Right lobe of liver (tissue), 6 donors: ENCODE measurements at regions not wholly inside any gene's neighbourhood (a gene's known extent, or its start where the extent isn't known, plus 50 kb on each side); places are given as distances from the start of the nearest gene placed in this dataset.

Experiments used
- ATAC-seq, 4 donors: fragments of 200-7000 bp; cut with Tn5 transposase; one replicate each; pipeline ENCODE4 v1.9.1; 2020; ENCODE audit warnings: mild to moderate bottlenecking in 4 of 4, moderate library complexity in 4 of 4
- DNase-seq, 3 donors: peaks; one replicate each; pipeline ENCODE4 v3.0.0-alpha.2; 2020
- H3K27ac ChIP-seq, 3 donors: fragments of 200-600 bp; one replicate each; pipeline ENCODE4 v1.8.0; 2022
- H3K27me3 ChIP-seq, 2 donors: fragments of 200-600 bp; one replicate each; pipeline ENCODE4 v1.8.0; 2022
- H3K36me3 ChIP-seq, 4 donors: fragments of 200-600 bp; sonication (generic) in 1 of 4; one replicate each; pipeline versions ENCODE4 v1.5.1 to v1.8.0; 2017 to 2022; ENCODE audit warnings: control low read depth in 1 of 4
- H3K4me1 ChIP-seq, 4 donors: fragments of 200-600 bp; sonication (generic) in 1 of 4; one replicate each; pipeline versions ENCODE4 v1.5.1 to v1.8.0; 2017 to 2022; ENCODE audit warnings: control low read depth in 1 of 4
- H3K4me3 ChIP-seq, 3 donors: fragments of 200-600 bp; one replicate each; pipeline ENCODE4 v1.8.0; 2022
- H3K9me3 ChIP-seq, 4 donors: fragments of 200-600 bp; sonication (generic) in 1 of 4; one replicate each; pipeline versions ENCODE4 v1.5.1 to v1.8.0; 2017 to 2022; ENCODE audit warnings: control low read depth in 1 of 4
- CTCF ChIP-seq, 4 donors: fragments of 200-600 bp in 3 of 4; fragments of 450-650 bp in 1 of 4; IDR thresholded peaks; one replicate each; pipeline versions ENCODE4 v1.5.1 to v1.8.0; 2016 to 2022; ENCODE audit warnings: antibody characterized with exemption in 4 of 4, mild to moderate bottlenecking in 2 of 4
- POLR2A ChIP-seq: fragments of 450-650 bp; IDR thresholded peaks from one replicate; pipeline ENCODE4 v1.6.1; 2017; ENCODE audit warnings: antibody characterized with exemption, mild to moderate bottlenecking
- WGBS: methylation state at CpG from one replicate; pipeline ENCODE4 v1.1.6; 2018; ENCODE audit warnings: low coverage, low lambda C conversion rate; ENCODE audit not compliant: insufficient coverage; ENCODE audit errors: missing lambda C conversion rate; 5-methylcytosine and 5-hydroxymethylcytosine counted together
- intact Hi-C, 2 donors: fragments of 100-400 bp; cut with DNase I; formaldehyde crosslinking; loops; one replicate each; pipeline versions ENCODE4 v1.11.2 to v1.14.1; 2022
- donor health status: DM: no; HTN: yes; CAD: no.
- donor health status: DM: no; HTN: no; CAD: no.
- donor health status: DM: no; HTN: no; CAD: no.
- donor health status: DM: no; HTN: yes; CAD: no.
- donor health status: DM: no; HTN: yes; CAD: no.

- TF ChIP-seq CTCF (IDR thresholded peaks at IDR 0.05) (no peak), POLR2A (no peak)
- H3K27ac ChIP-seq = no peak overlapping the region
- H3K36me3 ChIP-seq = no peaks in the 10 kb centered on the region
- no peak for DNase-seq
- intact Hi-C loops = no loop called here
- H3K4me1 ChIP-seq = no peaks in the 10 kb centered on the region
- no peaks in the 10 kb centered on the region for H3K27me3 ChIP-seq
- no peak overlapping the region for H3K4me3 ChIP-seq
- 56% methylated on average over 4 of the region's 4 CpGs for WGBS
- ATAC-seq = no peak
- H3K9me3 ChIP-seq = no peaks in the 10 kb centered on the region
Observed at GRCh38 chr4:123133397-123134050, 211.1 kb upstream of the NUDT6 start.

DNA sequence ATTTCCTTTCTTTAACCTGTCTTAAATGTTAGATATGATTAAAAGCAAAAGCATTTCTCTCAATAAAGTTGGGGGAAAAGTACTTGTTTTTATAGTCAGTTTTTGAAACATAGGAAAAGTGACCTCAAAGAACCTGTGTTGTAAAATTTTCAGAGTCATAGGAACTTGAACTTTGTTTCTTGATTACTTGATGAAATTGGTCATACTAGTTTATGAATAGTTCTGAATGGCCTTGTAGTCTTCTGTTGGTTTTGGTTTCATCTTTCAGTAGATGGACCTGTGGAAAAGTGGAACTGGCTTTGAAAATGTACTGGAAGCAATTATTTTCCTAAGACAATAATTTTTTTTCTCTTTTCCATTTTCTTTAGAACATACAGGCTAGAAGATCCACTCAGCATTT, 222.2 kb upstream of the NUDT6 start:
- H3K9me3 ChIP-seq = no peaks in the 10 kb centered on the region
- no peak overlapping the region for H3K27ac ChIP-seq
- no peak for TF ChIP-seq CTCF (IDR thresholded peaks at IDR 0.05)
- no peak for TF ChIP-seq POLR2A
- DNase-seq (no peak), ATAC-seq (no peak)
- no peak overlapping the region for H3K4me3 ChIP-seq
- no peaks in the 10 kb centered on the region for H3K4me1 ChIP-seq
- no peaks in the 10 kb centered on the region for H3K27me3 ChIP-seq
- intact Hi-C loops = no loop called here
- H3K36me3 ChIP-seq = no peaks in the 10 kb centered on the region

- no peak for ATAC-seq
- DNase-seq = no peak
- H3K4me3 ChIP-seq = no peak overlapping the region
- TF ChIP-seq POLR2A (no peak), CTCF (IDR thresholded peaks at IDR 0.05) (no peak)
- intact Hi-C loops = no loop called here
- no peaks in the 10 kb centered on the region for H3K36me3 ChIP-seq
- H3K9me3 ChIP-seq = no peaks in the 10 kb centered on the region
- H3K4me1 ChIP-seq = no peaks in the 10 kb centered on the region
- no peak overlapping the region for H3K27ac ChIP-seq
- no peaks in the 10 kb centered on the region for H3K27me3 ChIP-seq
- 40% methylated on average over 3 of the region's 3 CpGs for WGBS
Observed at GRCh38 chr4:123158576-123158975, 236.2 kb upstream of the NUDT6 start.

GRCh38 chr4:123159479-123159878, 237.1 kb upstream of the NUDT6 start:
- ATAC-seq = no peak
- intact Hi-C loops = no loop called here

More at GRCh38 chr4:123159479-123159878, 237.1 kb upstream of the NUDT6 start:
- Histone ChIP-seq H3K27me3 (no peaks in the 10 kb centered on the region), H3K27ac (no peak overlapping the region), H3K4me1 (no peaks in the 10 kb centered on the region), H3K9me3 (no peaks in the 10 kb centered on the region), H3K36me3 (no peaks in the 10 kb centered on the region), H3K4me3 (no peak overlapping the region)
- no peak for TF ChIP-seq CTCF (IDR thresholded peaks at IDR 0.05)
- no peak for TF ChIP-seq POLR2A
- DNase-seq = no peak
- WGBS = 61% methylated on average over 2 of the region's 2 CpGs
